IMR-90 (cell line): ENCODE measurements at regions not wholly inside any gene's neighbourhood (a gene's known extent, or its start where the extent isn't known, plus 50 kb on each side); places are given as distances from the start of the nearest gene placed in this dataset.

ENCODE experiments used
- ATAC-seq: fragments of 200-7000 bp; cut with Tn5 transposase; 2 replicates; pipeline ENCODE4 v1.9.1; 2020; ENCODE audit warnings: low read depth, mild to moderate bottlenecking, moderate library complexity
- BruUV-seq: library from RNA; stranded (reverse); fragments of 400-500 nt; replicated peaks from 2 replicates; lab custom pipeline; 2021; lab: Mats Ljungman, UMichigan
- CTCF ChIA-PET: fragments of 300-600 bp; formaldehyde crosslinking; extraction: SDS; loops from one replicate; lab custom pipeline; 2021; ENCODE audit warnings: antibody characterized with exemption; lab: Yijun Ruan, JAX
- POLR2A ChIA-PET: fragments of 300-600 bp; sonication (Branson Sonifier 250); formaldehyde crosslinking; loops from one replicate; lab custom pipeline; 2022; ENCODE audit warnings: antibody characterized with exemption; ENCODE audit not compliant: unreplicated experiment; lab: Charles Lee
- DNase-seq: peaks from one replicate; pipeline ENCODE4 v3.0.0; 2013
- H2AFZ ChIP-seq: replicated peaks from 2 replicates; pipeline ENCODE3; 2013; ENCODE audit warnings: low read length, mild to moderate bottlenecking; ENCODE audit not compliant: poor library complexity
- H2AK5ac ChIP-seq: 2 replicates; pipeline ENCODE4 v1.6.1; 2013; ENCODE audit warnings: low read depth, low read length, inconsistent platforms
- H2AK9ac ChIP-seq: replicated peaks from 2 replicates; pipeline ENCODE3; 2013; ENCODE audit warnings: mild to moderate bottlenecking, low read depth, low read length, moderate library complexity; ENCODE audit not compliant: poor library complexity
- H2BK120ac ChIP-seq: 2 replicates; pipeline ENCODE4 v1.6.1; 2013; ENCODE audit warnings: low read depth, low read length, inconsistent platforms
- H2BK15ac ChIP-seq: 3 replicates; pipeline ENCODE4 v1.6.1; 2013; ENCODE audit warnings: low read depth, low read length, inconsistent platforms
- H2BK20ac ChIP-seq: 2 replicates; pipeline ENCODE4 v1.6.1; 2013; ENCODE audit warnings: low read depth, mild to moderate bottlenecking, inconsistent platforms, low read length, moderate library complexity
- H2BK5ac ChIP-seq: 2 replicates; pipeline ENCODE4 v1.6.1; 2013; ENCODE audit warnings: mild to moderate bottlenecking, low read depth, low read length, inconsistent platforms; ENCODE audit not compliant: poor library complexity, severe bottlenecking
- H3K14ac ChIP-seq: replicated peaks from 2 replicates; pipeline ENCODE4 v1.6.1; 2013; ENCODE audit warnings: low read depth, low read length, inconsistent platforms
- H3K18ac ChIP-seq: 2 replicates; pipeline ENCODE4 v1.6.1; 2013; ENCODE audit warnings: low read depth, low read length, control low read depth
- H3K23ac ChIP-seq: 2 replicates; pipeline ENCODE4 v1.6.1; 2013; ENCODE audit warnings: low read depth, low read length, inconsistent platforms
- H3K27ac ChIP-seq: 2 replicates; pipeline ENCODE4 v1.5.1; 2013; ENCODE audit warnings: mild to moderate bottlenecking, control low read depth, low read length; ENCODE audit not compliant: insufficient read depth
- H3K27me3 ChIP-seq: 2 replicates; pipeline ENCODE4 v1.6.1; 2013; ENCODE audit warnings: low read length; ENCODE audit not compliant: control insufficient read depth, insufficient read depth
- H3K36me3 ChIP-seq: 2 replicates; pipeline ENCODE4 v1.6.1; 2013; ENCODE audit warnings: low read length, mixed read lengths; ENCODE audit not compliant: control insufficient read depth, insufficient read depth
- H3K4ac ChIP-seq: 2 replicates; pipeline ENCODE4 v1.6.1; 2013; ENCODE audit warnings: low read depth, low read length, inconsistent platforms
- H3K4me1 ChIP-seq: 2 replicates; pipeline ENCODE4 v1.6.1; 2013; ENCODE audit warnings: low read length, mixed read lengths; ENCODE audit not compliant: control insufficient read depth, insufficient read depth
- H3K4me2 ChIP-seq: 2 replicates; pipeline ENCODE4 v1.6.1; 2013; ENCODE audit warnings: low read depth, mild to moderate bottlenecking, control low read depth, low read length, moderate library complexity
- H3K4me3 ChIP-seq: 2 replicates; pipeline ENCODE4 v1.5.1; 2013; ENCODE audit warnings: low read depth, mild to moderate bottlenecking, control low read depth, low read length, moderate library complexity; ENCODE audit not compliant: insufficient read depth
- H3K56ac ChIP-seq: 2 replicates; pipeline ENCODE4 v1.6.1; 2013; ENCODE audit warnings: low read length, inconsistent platforms; ENCODE audit not compliant: insufficient read depth; ENCODE audit errors: extremely low read depth
- H3K79me1 ChIP-seq, 2 experiments: 2 replicates each; pipeline ENCODE4 v1.6.1; 2013; ENCODE audit warnings: low read length in 2 of 2, inconsistent platforms in 1 of 2, low read depth in 1 of 2
- H3K9ac ChIP-seq: 2 replicates; pipeline ENCODE4 v1.6.1; 2013; ENCODE audit warnings: low read depth, low read length, control low read depth
- H3K9me1 ChIP-seq: 2 replicates; pipeline ENCODE4 v1.6.1; 2013; ENCODE audit warnings: low read length, inconsistent platforms; ENCODE audit not compliant: insufficient read depth
- H3K9me3 ChIP-seq: 2 replicates; pipeline ENCODE4 v1.6.1; 2013; ENCODE audit warnings: low read length; ENCODE audit not compliant: control insufficient read depth, insufficient read depth
- H4K20me1 ChIP-seq: 2 replicates; pipeline ENCODE4 v1.6.1; 2013; ENCODE audit warnings: low read length, inconsistent platforms; ENCODE audit not compliant: insufficient read depth
- H4K5ac ChIP-seq: 2 replicates; pipeline ENCODE4 v1.6.1; 2013; ENCODE audit warnings: mild to moderate bottlenecking, low read depth, low read length, control low read depth
- H4K8ac ChIP-seq, 2 experiments: 2 replicates each; pipeline ENCODE4 v1.6.1; 2013; ENCODE audit warnings: low read depth in 2 of 2, low read length in 2 of 2, control low read depth in 1 of 2, inconsistent platforms in 1 of 2
- H4K91ac ChIP-seq: 2 replicates; pipeline ENCODE4 v1.6.1; 2013; ENCODE audit warnings: low read depth, low read length, inconsistent platforms; ENCODE audit not compliant: insufficient read depth
- BHLHE40 ChIP-seq: fragments of 150-350 bp; IDR thresholded peaks from 2 replicates; pipeline ENCODE4 v1.6.1; 2016; ENCODE audit warnings: mild to moderate bottlenecking, low read depth, low read length
- CEBPB ChIP-seq: IDR thresholded peaks from 2 replicates; pipeline ENCODE4 v1.6.1; 2012; ENCODE audit warnings: low read depth, low read length, improper control_type of control experiment
- CHD1 ChIP-seq: IDR thresholded peaks from 2 replicates; pipeline ENCODE4 v1.6.1; 2012; ENCODE audit warnings: low read depth, low read length, improper control_type of control experiment
- CTCF ChIP-seq: conservative IDR thresholded peaks from 2 replicates; pipeline ENCODE4 v1.5.1; 2012; ENCODE audit warnings: mild to moderate bottlenecking, low read depth, low read length, improper control_type of control experiment
- FOS ChIP-seq: fragments of 150-350 bp; IDR thresholded peaks from 2 replicates; pipeline ENCODE4 v1.6.1; 2016; ENCODE audit warnings: low read depth, low read length
- MAFK ChIP-seq: IDR thresholded peaks from 2 replicates; pipeline ENCODE4 v1.6.1; 2012; ENCODE audit warnings: low read depth, low read length, improper control_type of control experiment
- MAZ ChIP-seq: IDR thresholded peaks from 2 replicates; pipeline ENCODE4 v1.6.1; 2012; ENCODE audit warnings: low read depth, mild to moderate bottlenecking, low read length, improper control_type of control experiment, moderate library complexity, borderline replicate concordance
- MXI1 ChIP-seq: IDR thresholded peaks from 2 replicates; pipeline ENCODE4 v1.6.1; 2012; ENCODE audit warnings: low read depth, mild to moderate bottlenecking, low read length, moderate library complexity, borderline replicate concordance
- NFE2L2 ChIP-seq: fragments of 150-350 bp; IDR thresholded peaks from 2 replicates; pipeline ENCODE4 v1.6.1; 2016; ENCODE audit warnings: low read depth, mild to moderate bottlenecking, low read length
- RAD21 ChIP-seq: IDR thresholded peaks from 2 replicates; pipeline ENCODE4 v1.6.1; 2012; ENCODE audit warnings: low read length, improper control_type of control experiment
- SMC3 ChIP-seq: fragments of 150-350 bp; IDR thresholded peaks from 2 replicates; pipeline ENCODE4 v1.6.1; 2016; ENCODE audit warnings: low read depth, mild to moderate bottlenecking, antibody characterized with exemption, low read length, moderate library complexity
- WGBS, 2 experiments: methylation state at CpG; one replicate each; pipeline versions ENCODE4 v1.1.5 to v1.1.7; 2013; ENCODE audit warnings: missing lambda C conversion rate in 2 of 2; ENCODE audit not compliant: insufficient read length in 1 of 2; ENCODE audit errors: extremely low coverage in 2 of 2; 5-methylcytosine and 5-hydroxymethylcytosine counted together
- dilution Hi-C: fragments of 300-500 bp; cut with HindIII; formaldehyde crosslinking; loops from one replicate; pipeline ENCODE4 v1.14.3; 2018; ENCODE audit warnings: low sequenced_read_pairs; ENCODE audit not compliant: unreplicated experiment
- in situ Hi-C: fragments of 300-500 bp; cut with MboI; formaldehyde crosslinking; loops from 3 replicates; pipeline ENCODE4 v1.14.3; 2019; ENCODE audit warnings: low sequenced_read_pairs, inconsistent platforms, mixed read lengths
- intact Hi-C: fragments of 100-400 bp; cut with micrococcal nuclease; formaldehyde crosslinking; loops from 2 replicates; pipeline ENCODE4 v1.10.0; 2022

GRCh38 chr9:118896324-118897000 is 472.8 kb downstream of the BRINP1 start:
- DNase-seq, result no peak
- ChIA-PET CTCF (no interaction called here), POLR2A (no interaction called here)
- Histone ChIP-seq H3K14ac (no peak overlapping the region), H3K56ac (no peak overlapping the region), H3K4me2 (no peak overlapping the region), H2BK5ac (no peak overlapping the region), H4K91ac (no peak overlapping the region), H2AK5ac (no peak overlapping the region), H4K5ac (no peak overlapping the region), H3K18ac (no peak overlapping the region), H3K4me3 (no peak overlapping the region), H4K20me1 (no peaks in the 10 kb centered on the region), H3K9me3 (peaks cover 11% of the 10 kb centered on the region), H3K4me1 (no peaks in the 10 kb centered on the region), H2AFZ (no peak overlapping the region), H2BK20ac (no peak overlapping the region), H3K4ac (no peak overlapping the region), H3K9ac (no peak overlapping the region), H4K8ac (no peak overlapping the region), H2AK9ac (no peak overlapping the region), H2BK15ac (no peak overlapping the region), H3K79me1 (no peaks in the 10 kb centered on the region), H3K9me1 (no peaks in the 10 kb centered on the region), H3K23ac (no peak overlapping the region), H3K36me3 (no peaks in the 10 kb centered on the region), H3K27me3 (no peaks in the 10 kb centered on the region), H2BK120ac (no peak overlapping the region), H3K27ac (no peak overlapping the region)
- ATAC-seq, result no peak
- intact Hi-C loops (no loop called here), dilution Hi-C loops (no loop called here), in situ Hi-C loops (no loop called here)
- WGBS, 2 experiments, result no CpG with 5 or more reads among the region's 4 CpGs
- TF ChIP-seq MXI1 (no peak), CEBPB (no peak), CHD1 (no peak), MAFK (no peak), CTCF (no peak), SMC3 (no peak), BHLHE40 (no peak), NFE2L2 (no peak), RAD21 (no peak), FOS (no peak), MAZ (no peak)
- BruUV-seq, result no TSS peak
